ENCODE measurements at regions not wholly inside any gene's neighbourhood (a gene's known extent, or its start where the extent isn't known, plus 50 kb on each side); places are given as distances from the start of the nearest gene placed in this dataset.

DNA sequence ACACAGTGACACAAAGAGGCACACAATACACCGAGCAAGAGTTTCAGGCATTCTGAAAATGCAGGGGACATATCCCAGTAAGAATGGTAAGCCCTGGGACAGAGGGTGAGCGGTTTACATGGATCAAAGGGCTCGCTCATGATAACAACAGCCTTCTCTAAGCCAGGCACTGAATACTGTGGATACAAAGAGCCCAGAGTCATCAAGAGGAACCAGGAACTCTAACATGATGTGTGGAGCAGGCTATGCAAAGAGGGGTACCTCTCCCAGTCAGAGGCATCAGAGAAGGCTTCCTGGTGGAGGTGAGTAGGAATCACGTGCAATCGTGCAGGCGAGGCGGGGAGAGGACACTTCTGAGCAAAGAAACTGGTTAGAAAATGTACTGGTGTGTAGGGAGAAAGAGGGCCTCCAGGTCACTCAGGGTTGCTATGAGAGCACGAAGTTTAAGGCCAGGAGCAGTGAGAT, 76.9 kb upstream of the EEA1 start:
- TF ChIP-seq, protein P1, sequence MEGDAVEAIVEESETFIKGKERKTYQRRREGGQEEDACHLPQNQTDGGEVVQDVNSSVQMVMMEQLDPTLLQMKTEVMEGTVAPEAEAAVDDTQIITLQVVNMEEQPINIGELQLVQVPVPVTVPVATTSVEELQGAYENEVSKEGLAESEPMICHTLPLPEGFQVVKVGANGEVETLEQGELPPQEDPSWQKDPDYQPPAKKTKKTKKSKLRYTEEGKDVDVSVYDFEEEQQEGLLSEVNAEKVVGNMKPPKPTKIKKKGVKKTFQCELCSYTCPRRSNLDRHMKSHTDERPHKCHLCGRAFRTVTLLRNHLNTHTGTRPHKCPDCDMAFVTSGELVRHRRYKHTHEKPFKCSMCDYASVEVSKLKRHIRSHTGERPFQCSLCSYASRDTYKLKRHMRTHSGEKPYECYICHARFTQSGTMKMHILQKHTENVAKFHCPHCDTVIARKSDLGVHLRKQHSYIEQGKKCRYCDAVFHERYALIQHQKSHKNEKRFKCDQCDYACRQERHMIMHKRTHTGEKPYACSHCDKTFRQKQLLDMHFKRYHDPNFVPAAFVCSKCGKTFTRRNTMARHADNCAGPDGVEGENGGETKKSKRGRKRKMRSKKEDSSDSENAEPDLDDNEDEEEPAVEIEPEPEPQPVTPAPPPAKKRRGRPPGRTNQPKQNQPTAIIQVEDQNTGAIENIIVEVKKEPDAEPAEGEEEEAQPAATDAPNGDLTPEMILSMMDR (IDR thresholded peaks at IDR 0.05; ENCODE audit: insufficient read depth, low read depth, low read length), result no peak
- no peak for TF ChIP-seq EZH2 (IDR thresholded peaks at IDR 0.05; ENCODE audit: insufficient read depth, low read length)

All from astrocyte (in vitro differentiated cells and primary cell).